8988T (cell line): ENCODE measurements at regions not wholly inside any gene's neighbourhood (a gene's known extent, or its start where the extent isn't known, plus 50 kb on each side); places are given as distances from the start of the nearest gene placed in this dataset.

ENCODE experiments used
- DNase-seq: peaks from one replicate; pipeline ENCODE4 v3.0.0; 2011

GRCh38 chr6:33967966-33968724 is 164.3 kb upstream of the MLN start:
- DNase-seq = peak; percentile 83

GRCh38 chr6:33967265-33967767 is 163.5 kb upstream of the MLN start:
- DNase-seq = no peak

- DNase-seq = no peak
Observed at GRCh38 chr6:33966536-33966935, 162.7 kb upstream of the MLN start.

- no peak for DNase-seq
Observed at GRCh38 chr6:33965766-33966165, 162.0 kb upstream of the MLN start.

GRCh38 chr6:33964387-33964786 is 160.6 kb upstream of the MLN start:
- no peak for DNase-seq

GRCh38 chr6:33963136-33963750 is 159.4 kb upstream of the MLN start:
- DNase-seq = no peak

GRCh38 chr6:33962246-33963027 is 158.6 kb upstream of the MLN start:
- DNase-seq = peak; percentile 11

GRCh38 chr6:33961691-33962090 is 157.9 kb upstream of the MLN start:
- DNase-seq = peak; percentile 0

GRCh38 chr6:33960345-33961313 is 156.8 kb upstream of the MLN start:
- peak; percentile 12 for DNase-seq

- DNase-seq = peak; percentile 17
Observed at GRCh38 chr6:33959661-33960344, 156.0 kb upstream of the MLN start.

- DNase-seq = peak; percentile 8
Observed at GRCh38 chr6:33959329-33959651, 155.5 kb upstream of the MLN start.

- DNase-seq = no peak
Observed at GRCh38 chr6:33958526-33959328, 154.9 kb upstream of the MLN start.

- DNase-seq = peak; percentile 12
Observed at GRCh38 chr6:33957892-33958525, 154.2 kb upstream of the MLN start.

GRCh38 chr6:33957131-33957891 is 153.5 kb upstream of the MLN start:
- peak; percentile 13 for DNase-seq

GRCh38 chr6:33956206-33956605 is 152.4 kb upstream of the MLN start:
- DNase-seq = no peak

- DNase-seq = no peak
Observed at GRCh38 chr6:33955566-33955965, 151.8 kb upstream of the MLN start.

GRCh38 chr6:33954453-33954852 is 150.7 kb upstream of the MLN start:
- no peak for DNase-seq

GRCh38 chr6:33953171-33953570 is 149.4 kb upstream of the MLN start:
- no peak for DNase-seq

- DNase-seq = peak; percentile 4
Observed at GRCh38 chr6:33952016-33952415, 148.2 kb upstream of the MLN start.
